LoVo (cell line): ENCODE measurements at regions not wholly inside any gene's neighbourhood (a gene's known extent, or its start where the extent isn't known, plus 50 kb on each side); places are given as distances from the start of the nearest gene placed in this dataset.
A peak's percentile ranks its signal among the peaks of the same experiment; 100 is the strongest.

ENCODE experiments used
- DNase-seq: peaks from one replicate; pipeline ENCODE4 v3.0.0-alpha.2; 2016; ENCODE audit warnings: low spot score

DNA sequence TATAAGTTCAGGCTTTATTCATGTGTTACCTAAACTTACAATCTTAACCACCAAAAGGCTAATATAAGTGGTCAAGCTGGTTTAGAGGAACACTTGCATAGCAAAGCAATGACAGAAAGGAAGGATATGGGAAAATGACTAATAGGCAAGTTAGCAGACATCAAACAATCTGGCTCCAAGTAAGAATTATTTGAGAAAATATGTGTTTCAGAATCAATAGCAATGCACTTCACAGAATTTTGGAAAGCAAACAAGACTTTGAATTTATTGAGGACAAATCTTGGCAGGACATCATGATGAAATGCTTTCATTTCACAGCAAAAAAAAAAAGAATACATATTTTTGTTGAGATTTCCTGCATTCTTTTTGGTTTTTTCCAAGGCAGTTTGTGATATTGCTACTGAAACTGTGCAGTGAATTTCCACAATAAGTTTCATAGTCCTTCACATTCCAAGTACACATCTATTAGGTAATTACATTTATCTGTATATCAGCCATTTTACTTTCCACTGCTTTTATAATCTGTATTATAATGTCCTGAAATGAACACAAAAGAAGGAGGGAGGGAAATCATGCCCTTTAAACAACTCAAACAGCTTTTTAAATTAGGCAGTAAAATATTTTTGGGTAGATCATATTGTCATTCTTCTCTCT lies 417.9 kb downstream of the NR2F1-AS1 start:
- peak; percentile 22 for DNase-seq

DNA sequence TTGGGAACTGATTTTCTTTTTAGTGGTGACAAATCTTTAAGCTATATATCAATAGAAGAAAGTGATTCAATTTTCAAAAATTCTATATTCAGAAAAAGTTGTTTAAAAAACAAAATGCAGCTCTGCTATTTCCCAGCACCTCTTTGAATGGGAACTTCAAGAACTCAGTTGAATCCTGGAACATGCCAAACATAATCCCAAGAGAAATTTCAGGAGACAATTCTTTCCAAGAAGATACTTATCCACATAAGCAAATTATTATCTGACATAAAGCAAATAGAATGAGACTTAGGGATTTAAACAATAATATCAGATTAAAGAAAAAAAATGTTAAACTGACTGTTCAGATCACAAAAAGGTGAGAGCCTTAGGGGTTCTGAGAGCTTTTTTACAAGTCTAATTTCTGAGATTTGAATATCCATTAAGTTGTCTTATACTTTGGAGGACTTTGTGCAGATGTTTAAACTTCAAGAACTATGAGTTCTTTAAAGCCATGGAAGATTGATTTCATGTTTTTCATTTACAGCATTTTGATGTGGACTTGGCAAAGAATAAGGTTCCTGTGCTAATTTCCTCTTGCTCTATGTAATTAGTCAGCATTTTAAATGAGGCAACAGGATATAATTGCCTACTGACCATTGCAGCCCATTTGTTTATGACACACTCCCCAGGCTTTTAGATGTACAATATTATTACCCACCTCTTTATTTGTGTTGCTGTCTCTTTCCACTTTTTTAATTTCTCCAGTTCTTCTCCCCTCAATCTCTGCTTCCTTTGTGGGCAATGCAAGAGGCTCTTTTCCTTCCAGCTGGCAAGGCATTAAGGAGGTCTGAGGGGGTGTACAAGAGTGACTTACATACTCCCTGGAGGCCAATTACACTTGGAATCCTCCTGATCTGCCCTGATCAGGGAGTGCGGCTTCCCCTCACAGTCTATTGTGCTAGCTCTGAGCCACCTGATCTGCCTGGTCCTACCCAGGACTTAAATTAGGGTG lies 419.1 kb downstream of the NR2F1-AS1 start:
- DNase-seq, result no peak

- no peak for DNase-seq
Measured at GRCh38 chr5:93158841-93159240, 422.2 kb downstream of the NR2F1-AS1 start.

- DNase-seq, result no peak
Measured at GRCh38 chr5:93156566-93156965, 424.5 kb downstream of the NR2F1-AS1 start.

GRCh38 chr5:93154535-93154934 lies 426.5 kb downstream of the NR2F1-AS1 start:
- no peak for DNase-seq

DNA sequence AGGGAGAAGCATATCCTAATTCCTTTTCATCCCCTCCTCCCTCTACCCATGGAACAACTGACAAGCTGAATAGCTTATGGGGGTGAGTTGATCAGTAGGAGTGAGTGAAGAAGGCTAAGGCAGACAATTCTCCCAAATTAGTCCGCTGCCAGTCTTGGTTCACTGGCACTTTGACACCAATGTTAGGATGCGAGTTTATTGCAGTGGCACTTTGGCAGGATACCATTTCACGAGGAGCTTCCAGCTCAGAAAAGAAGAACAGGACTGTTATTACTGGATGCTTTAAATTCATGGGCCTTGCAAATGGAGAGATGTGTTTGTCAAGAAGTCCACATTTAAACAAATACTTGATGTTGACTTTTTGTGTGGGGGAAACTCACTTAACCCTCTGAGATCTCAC lies 427.6 kb downstream of the NR2F1-AS1 start:
- DNase-seq, result no peak

DNA sequence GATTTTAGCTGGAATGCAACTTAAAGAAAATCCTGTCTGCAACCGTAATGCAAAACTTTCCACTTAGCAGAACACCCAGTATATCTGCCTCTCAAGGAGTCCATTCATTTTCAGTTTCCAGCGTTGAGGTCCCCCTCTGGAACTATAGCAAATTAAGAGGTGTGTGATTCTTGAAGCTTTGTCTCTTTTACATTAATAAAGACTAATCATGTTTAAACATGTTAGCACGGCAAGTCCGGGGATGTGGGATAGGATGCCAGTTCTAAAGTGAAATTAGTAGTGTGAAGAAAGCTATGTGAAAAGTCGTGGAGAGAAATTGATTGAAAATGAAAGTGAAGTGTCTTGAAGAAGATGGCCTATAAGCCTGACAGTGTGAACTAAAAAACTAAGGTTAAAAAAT lies 429.1 kb downstream of the NR2F1-AS1 start:
- no peak for DNase-seq

- DNase-seq, result peak; percentile 25
Measured at GRCh38 chr5:93151121-93151520, 429.9 kb downstream of the NR2F1-AS1 start.

DNA sequence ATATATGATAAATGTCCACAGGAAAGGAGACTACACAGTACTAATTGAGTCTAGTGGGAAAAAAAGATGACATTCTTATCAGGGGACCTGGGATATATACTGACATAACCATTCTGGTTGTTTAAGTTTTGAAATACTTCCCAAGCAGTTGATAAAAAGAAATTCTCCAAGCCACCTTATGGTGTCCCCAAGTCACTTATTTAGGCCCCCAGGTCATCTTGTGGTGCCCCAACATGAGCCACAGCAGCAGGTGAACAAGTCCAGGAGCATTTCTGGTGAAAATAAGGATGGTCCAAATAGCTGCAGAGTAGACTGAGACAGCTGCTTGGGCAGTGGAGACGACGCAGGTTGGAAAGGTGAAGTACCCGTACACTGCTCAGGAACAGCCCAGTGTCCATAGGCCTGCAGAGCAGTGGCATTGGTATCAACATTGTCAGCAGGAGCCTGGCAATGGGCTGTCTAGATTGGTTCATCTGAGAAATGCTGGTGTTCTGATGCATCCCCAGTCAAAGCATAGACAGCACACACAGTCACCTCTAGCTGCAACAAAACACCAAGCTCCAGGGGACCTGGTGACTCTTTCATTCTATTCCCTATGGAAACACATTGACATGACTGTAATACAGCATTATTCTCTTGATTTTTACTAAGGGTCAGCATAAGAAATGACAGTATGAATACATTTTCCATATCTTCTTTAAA lies 430.6 kb downstream of the NR2F1-AS1 start:
- no peak for DNase-seq

- no peak for DNase-seq
Measured at GRCh38 chr5:93145767-93146166, 435.3 kb downstream of the NR2F1-AS1 start.

DNA sequence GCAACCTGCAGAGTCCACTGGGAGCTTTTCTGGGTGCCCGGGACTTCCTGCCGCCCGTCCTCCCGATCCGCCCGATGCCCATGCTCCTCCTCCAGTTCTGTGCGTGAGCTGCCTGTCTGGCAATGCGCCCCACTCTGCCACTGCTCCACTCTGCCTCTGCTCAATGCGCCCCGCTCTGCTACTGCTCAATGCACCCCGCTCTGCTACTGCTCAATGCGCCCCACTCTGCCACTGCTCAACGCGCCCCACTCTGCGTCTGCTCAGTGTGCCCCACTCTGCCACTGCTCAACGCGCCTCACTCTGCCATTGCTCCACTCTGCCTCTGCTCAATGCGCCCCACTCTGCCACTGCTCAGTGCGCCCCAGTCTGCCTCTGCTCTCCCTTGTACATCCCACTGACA lies 436.0 kb downstream of the NR2F1-AS1 start:
- no peak for DNase-seq

GRCh38 chr5:93141969-93142368 lies 439.1 kb downstream of the NR2F1-AS1 start:
- no peak for DNase-seq

DNA sequence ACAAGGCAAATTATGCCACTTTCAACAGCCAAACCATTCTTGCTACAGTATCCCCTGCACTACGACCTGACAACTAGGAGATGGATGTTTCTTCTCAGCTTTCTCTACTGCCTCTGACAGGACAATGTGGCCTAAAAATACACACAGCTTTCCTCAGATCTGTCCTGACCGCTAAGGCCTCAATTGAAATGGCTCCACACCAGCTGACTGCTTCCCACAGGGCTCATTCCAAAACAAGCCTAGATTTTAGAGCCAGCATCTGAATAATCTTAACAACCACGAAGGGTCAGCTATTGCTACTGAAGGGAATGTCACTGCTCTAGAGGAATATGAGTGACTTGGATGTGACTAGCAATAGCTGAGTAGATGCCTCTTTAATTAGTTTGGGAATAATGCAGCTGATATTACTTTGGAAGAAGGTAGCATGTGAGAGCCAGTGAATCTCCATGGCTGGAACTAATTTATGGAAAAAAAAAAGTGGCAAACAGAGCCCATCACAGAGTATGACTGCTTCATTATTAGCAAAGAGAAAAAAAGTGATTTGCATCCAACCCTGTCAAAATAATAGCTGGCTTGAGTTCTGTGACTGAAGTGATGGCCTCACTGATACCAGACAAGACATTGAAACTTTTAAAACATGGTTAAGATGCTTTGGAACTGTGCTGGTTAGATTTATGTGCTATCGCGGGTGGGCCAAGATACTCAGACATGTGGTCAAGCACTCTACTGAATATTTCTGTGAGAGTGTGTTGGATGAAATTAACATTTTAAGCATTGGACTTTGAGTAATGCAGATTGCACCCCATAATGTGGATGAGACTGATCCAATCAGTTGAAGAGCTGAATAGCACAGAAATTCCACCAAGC lies 450.2 kb downstream of the NR2F1-AS1 start:
- DNase-seq, result no peak

GRCh38 chr5:93126634-93127033 lies 454.4 kb downstream of the NR2F1-AS1 start:
- DNase-seq, result no peak

GRCh38 chr5:93123127-93123526 lies 457.9 kb downstream of the NR2F1-AS1 start:
- DNase-seq, result no peak

DNA sequence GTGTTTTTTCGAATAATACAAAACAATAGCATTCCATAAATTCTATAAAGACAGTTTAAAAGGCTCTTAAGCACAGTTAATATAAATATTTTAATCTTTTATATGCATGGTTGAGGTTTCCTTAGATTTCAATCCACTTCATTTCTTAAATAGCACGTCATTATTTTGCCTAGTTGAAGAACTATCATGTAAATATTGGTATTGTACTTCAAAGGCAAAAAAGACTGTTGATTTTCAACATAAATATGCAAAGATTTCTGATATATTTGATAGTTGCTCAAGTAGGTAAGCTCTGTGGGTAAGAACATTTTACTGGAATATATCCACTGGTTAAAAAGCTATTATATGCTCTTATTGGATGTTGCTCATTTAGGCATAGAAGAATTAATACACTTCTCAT lies 458.6 kb downstream of the NR2F1-AS1 start:
- no peak for DNase-seq

GRCh38 chr5:93120771-93121170 lies 460.2 kb downstream of the NR2F1-AS1 start:
- no peak for DNase-seq

DNA sequence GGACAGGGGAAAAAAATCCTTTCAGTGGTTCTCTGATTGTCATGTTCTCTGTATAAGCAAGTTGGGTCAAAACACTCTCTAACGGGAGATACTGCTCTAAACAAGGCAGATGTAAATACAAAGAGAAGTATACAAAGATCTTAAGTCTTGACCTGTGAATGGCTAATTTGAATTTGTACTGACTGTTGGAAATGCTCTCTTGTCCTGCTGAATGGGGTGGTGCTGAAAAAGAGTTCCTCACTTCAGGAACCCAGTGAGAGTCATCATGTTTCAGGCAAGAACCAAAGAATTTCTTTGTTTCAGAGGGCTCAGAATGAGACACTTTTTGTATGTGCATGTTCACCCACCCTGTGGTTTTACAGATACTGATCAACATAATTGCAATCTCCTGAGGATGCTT lies 461.0 kb downstream of the NR2F1-AS1 start:
- no peak for DNase-seq

- DNase-seq, result no peak
Measured at GRCh38 chr5:93117751-93118531, 463.1 kb downstream of the NR2F1-AS1 start.

GRCh38 chr5:93107805-93108520 lies 473.1 kb downstream of the NR2F1-AS1 start:
- DNase-seq, result no peak
